ENCODE measurements at regions not wholly inside any gene's neighbourhood (a gene's known extent, or its start where the extent isn't known, plus 50 kb on each side); places are given as distances from the start of the nearest gene placed in this dataset.

GRCh38 chr18:56021136-56021808 is 433.3 kb upstream of the TCF4 start:
- ChIA-PET CTCF (ENCODE audit: low intra/inter-chr PET ratio) (no interaction called here), POLR2A (no interaction called here)
- FAIRE-seq, result no peak
- H3K27ac ChIP-seq (ENCODE audit: extremely low read depth, low read depth, low read length), result no peak overlapping the region
- intact Hi-C loops (cut with micrococcal nuclease), result no loop called here
- no peak overlapping the region for H3K4me2 ChIP-seq (ENCODE audit: insufficient read depth, low read length)
- H3K36me3 ChIP-seq (ENCODE audit: control insufficient read depth, insufficient read depth, low read length), result no peaks in the 10 kb centered on the region
- BruUV-seq (replicated peaks), result no TSS peak
- WGBS (ENCODE audit: insufficient coverage, low coverage, missing lambda C conversion rate), result 0% methylated on average over 1 of the region's 1 CpG
- no peaks in the 10 kb centered on the region for H4K20me1 ChIP-seq (replicated peaks; ENCODE audit: control insufficient read depth, insufficient read depth, low read length)
- DNase-seq (ENCODE audit: extremely low read depth in 1 of 4, low spot score in 3 of 4), result no peak
- no peak overlapping the region for H3K9ac ChIP-seq (ENCODE audit: insufficient read depth in 1 of 2, low read depth in 2 of 2, low read length in 2 of 2)
- ATAC-seq, result no peak
- H2AFZ ChIP-seq (ENCODE audit: low read depth, low read length), result no peak overlapping the region
- no peaks in the 10 kb centered on the region for H3K27me3 ChIP-seq (ENCODE audit: control insufficient read depth in 2 of 2, insufficient read depth in 2 of 2, low read length in 2 of 2)
- H3K4me1 ChIP-seq (replicated peaks in 1 of 2; ENCODE audit: control insufficient read depth in 2 of 2, insufficient read depth in 2 of 2, low read length in 2 of 2), result no peaks in the 10 kb centered on the region
- no peaks in the 10 kb centered on the region for H3K9me3 ChIP-seq (replicated peaks; ENCODE audit: control insufficient read depth, insufficient read depth, low read depth, low read length)
- no peak for TF ChIP-seq ETV5 (CRISPR knock-in tag; IDR thresholded peaks at IDR 0.05; ENCODE audit: low read depth)
- no peak for TF ChIP-seq ZBTB17 (CRISPR knock-in tag; IDR thresholded peaks at IDR 0.05)
- no peak for TF ChIP-seq ZNF764 (CRISPR knock-in tag; IDR thresholded peaks at IDR 0.05; ENCODE audit: low read depth)
- TF ChIP-seq HCFC1 (IDR thresholded peaks at IDR 0.05; ENCODE audit: low read depth, low read length), result no peak
- TF ChIP-seq TCF7 (IDR thresholded peaks at IDR 0.05; ENCODE audit: borderline replicate concordance), result no peak
- no peak for TF ChIP-seq SPI1 (IDR thresholded peaks at IDR 0.05; ENCODE audit: borderline replicate concordance, low read depth, low read length)
- no peak for TF ChIP-seq YBX1 (IDR thresholded peaks at IDR 0.05)
- TF ChIP-seq MNT (conservative IDR thresholded peaks at IDR 0.05), result no peak
- no peak for TF ChIP-seq CCAR2 (IDR thresholded peaks at IDR 0.05; ENCODE audit: low read depth, low read length)
- in situ Hi-C loops (cut with MboI), result no loop called here
- no peaks in the 10 kb centered on the region for H3K79me2 ChIP-seq (ENCODE audit: control insufficient read depth, insufficient read depth, low read length)
- H3K4me3 ChIP-seq, result no peak overlapping the region
- H3K9me1 ChIP-seq (ENCODE audit: control insufficient read depth, insufficient read depth, low read length), result no peaks in the 10 kb centered on the region
